Activated T-cell treated with anti-CD3 and anti-CD28 coated beads, Interleukin-2, amount 50 U/mL, for 4 hours (primary cell): ENCODE measurements at regions not wholly inside any gene's neighbourhood (a gene's known extent, or its start where the extent isn't known, plus 50 kb on each side); places are given as distances from the start of the nearest gene placed in this dataset.

Experiments used
- ATAC-seq, 2 donors: fragments of 200-7000 bp; cut with Tn5 transposase; one replicate each; pipeline ENCODE4 v1.10.0; 2021
- DNase-seq: peaks from one replicate; pipeline ENCODE4 v3.0.0-alpha.2; 2020
- H3K27me3 Mint-ChIP-seq: one replicate; pipeline ENCODE4 v1.8.0; 2021; ENCODE audit warnings: low read depth, mixed read lengths
- H3K36me3 Mint-ChIP-seq: one replicate; pipeline ENCODE4 v1.8.0; 2022; ENCODE audit warnings: mixed read lengths; ENCODE audit not compliant: insufficient read depth
- H3K4me1 Mint-ChIP-seq: one replicate; pipeline ENCODE4 v1.8.0; 2021; ENCODE audit warnings: low read depth, mixed read lengths
- H3K4me3 Mint-ChIP-seq: one replicate; pipeline ENCODE4 v1.8.0; 2021; ENCODE audit warnings: mild to moderate bottlenecking, moderate library complexity, mixed read lengths
- H3K9me3 Mint-ChIP-seq: one replicate; pipeline ENCODE4 v1.8.0; 2021; ENCODE audit warnings: mixed read lengths

- ATAC-seq (no peak), DNase-seq (no peak)
- Mint-ChIP-seq H3K36me3 (no peaks in the 10 kb centered on the region), H3K27me3 (no peaks in the 10 kb centered on the region), H3K4me3 (no peak overlapping the region), H3K9me3 (peaks cover 23% of the 10 kb centered on the region), H3K4me1 (no peaks in the 10 kb centered on the region)
Observed at GRCh38 chr13:89255844-89256406, 1584.8 kb downstream of the SLITRK5 start.

DNA sequence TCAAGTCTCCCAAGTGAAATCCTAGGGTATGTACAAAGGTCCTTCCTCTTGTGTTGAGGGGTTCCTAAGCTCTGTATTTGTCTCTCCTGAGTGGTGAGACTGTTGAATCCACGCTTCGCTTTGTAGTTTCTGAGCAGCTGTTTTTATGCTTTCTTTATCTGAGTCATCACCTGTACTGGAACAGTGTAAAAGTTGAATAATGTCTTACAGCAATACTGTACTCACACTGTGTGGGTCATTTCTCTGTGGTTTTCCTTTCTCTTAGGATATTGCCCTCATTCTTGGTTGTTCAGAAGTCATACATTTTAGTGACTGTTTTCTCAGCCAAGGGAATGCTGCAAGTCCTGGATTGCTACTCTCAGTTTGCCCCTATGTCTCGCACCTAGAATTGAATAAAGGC, 1596.6 kb downstream of the SLITRK5 start:
- Mint-ChIP-seq H3K4me1 (no peaks in the 10 kb centered on the region), H3K27me3 (no peaks in the 10 kb centered on the region), H3K36me3 (no peaks in the 10 kb centered on the region), H3K9me3 (peaks cover 9% of the 10 kb centered on the region), H3K4me3 (no peak overlapping the region)
- DNase-seq: no peak
- no peak for ATAC-seq

GRCh38 chr13:89269737-89270136, 1598.6 kb downstream of the SLITRK5 start:
- no peak for ATAC-seq
- no peak for DNase-seq
- Mint-ChIP-seq H3K9me3 (peaks cover 9% of the 10 kb centered on the region), H3K27me3 (no peaks in the 10 kb centered on the region), H3K36me3 (no peaks in the 10 kb centered on the region), H3K4me1 (no peaks in the 10 kb centered on the region), H3K4me3 (no peak overlapping the region)

DNA sequence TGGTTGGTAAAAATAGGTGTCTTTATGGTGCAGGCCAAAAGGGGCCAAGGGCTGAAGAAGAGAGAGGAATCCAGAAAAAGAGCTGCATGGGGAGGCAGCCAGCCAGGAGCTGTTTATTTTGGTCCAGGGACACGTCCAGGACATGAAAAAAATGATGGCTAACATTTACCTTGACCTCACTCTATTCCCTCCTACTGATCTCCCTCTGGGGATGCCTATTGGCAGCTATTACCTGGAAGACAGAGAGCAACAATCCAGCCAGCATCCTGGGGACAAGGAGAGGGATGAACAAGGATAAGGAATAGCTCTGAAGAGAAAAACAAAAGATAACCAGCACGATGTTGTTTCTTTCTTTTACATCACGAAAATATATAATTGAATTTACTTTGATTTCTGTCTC, 1599.6 kb downstream of the SLITRK5 start:
- no peaks in the 10 kb centered on the region for H3K4me1 Mint-ChIP-seq
- no peak for ATAC-seq
- no peaks in the 10 kb centered on the region for H3K36me3 Mint-ChIP-seq
- peaks cover 9% of the 10 kb centered on the region for H3K9me3 Mint-ChIP-seq
- no peak for DNase-seq
- no peak overlapping the region for H3K4me3 Mint-ChIP-seq
- no peaks in the 10 kb centered on the region for H3K27me3 Mint-ChIP-seq

DNA sequence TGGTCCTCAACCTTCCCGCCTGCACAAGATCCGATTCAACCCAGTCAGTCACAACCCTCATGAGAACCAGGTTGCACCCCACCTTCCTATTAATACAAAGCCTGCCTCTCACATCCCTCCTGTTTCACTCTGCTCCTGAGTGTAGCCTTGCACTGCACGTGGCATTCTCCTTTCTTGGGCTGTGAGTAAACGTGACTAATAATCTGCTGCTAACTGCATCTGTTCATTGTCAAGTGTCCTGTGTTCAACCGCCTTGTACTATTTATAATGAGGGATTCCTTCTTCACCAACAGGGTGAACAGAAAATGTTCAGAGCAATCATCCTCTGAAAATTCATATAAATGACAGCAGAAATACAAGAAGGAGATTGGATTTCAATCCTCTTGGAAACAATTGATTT, 1608.2 kb downstream of the SLITRK5 start:
- ATAC-seq (no peak), DNase-seq (no peak)
- H3K27me3 Mint-ChIP-seq: no peaks in the 10 kb centered on the region
- no peak overlapping the region for H3K4me3 Mint-ChIP-seq
- H3K36me3 Mint-ChIP-seq: no peaks in the 10 kb centered on the region
- H3K9me3 Mint-ChIP-seq: peaks cover 15% of the 10 kb centered on the region
- no peaks in the 10 kb centered on the region for H3K4me1 Mint-ChIP-seq

DNA sequence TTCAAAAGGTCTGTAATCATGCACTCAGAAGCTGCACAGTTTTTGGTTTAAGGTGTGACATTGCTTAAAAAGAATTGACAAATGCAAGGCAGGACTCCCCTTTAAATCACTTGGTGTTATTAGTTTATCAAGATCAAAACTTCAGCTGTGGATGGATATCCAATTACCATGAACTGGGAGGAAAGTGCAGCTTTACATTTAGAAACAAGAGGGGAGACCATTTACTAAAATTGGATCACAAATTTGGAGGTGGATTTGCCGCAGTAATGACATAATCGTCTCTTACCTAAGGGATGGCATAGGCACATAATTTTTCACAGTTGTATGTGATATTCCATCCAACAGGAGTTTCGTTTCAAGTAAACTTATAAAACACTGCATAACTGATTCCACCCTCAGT, 1610.2 kb downstream of the SLITRK5 start:
- no peaks in the 10 kb centered on the region for H3K36me3 Mint-ChIP-seq
- DNase-seq (no peak), ATAC-seq (no peak)
- H3K27me3 Mint-ChIP-seq: no peaks in the 10 kb centered on the region
- H3K9me3 Mint-ChIP-seq: peaks cover 18% of the 10 kb centered on the region
- no peaks in the 10 kb centered on the region for H3K4me1 Mint-ChIP-seq
- H3K4me3 Mint-ChIP-seq: no peak overlapping the region

- Mint-ChIP-seq H3K36me3 (no peaks in the 10 kb centered on the region), H3K27me3 (no peaks in the 10 kb centered on the region), H3K9me3 (peaks cover 22% of the 10 kb centered on the region), H3K4me1 (no peaks in the 10 kb centered on the region), H3K4me3 (no peak overlapping the region)
- ATAC-seq (no peak), DNase-seq (no peak)
Observed at GRCh38 chr13:89282241-89282640, 1611.1 kb downstream of the SLITRK5 start.

DNA sequence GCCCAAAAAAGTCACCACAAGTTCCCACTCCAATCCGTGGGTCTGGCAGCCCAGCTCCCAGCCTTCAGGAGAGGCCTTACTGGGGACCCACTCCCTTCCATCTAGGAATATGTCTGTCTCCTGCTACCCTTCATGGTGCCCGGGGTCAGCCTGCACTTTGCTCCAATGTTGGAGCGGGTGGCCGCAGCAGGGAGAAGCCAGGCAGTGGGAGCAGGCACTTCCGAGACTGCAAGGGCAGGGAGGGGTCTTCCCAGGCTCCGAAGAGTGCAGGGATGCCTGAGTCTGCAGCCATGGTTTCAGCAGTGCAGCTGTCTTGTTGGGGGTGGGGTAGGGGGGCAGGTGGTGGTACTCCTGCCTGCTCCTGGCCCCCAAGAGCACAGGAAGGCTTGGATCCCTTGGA, 1616.2 kb downstream of the SLITRK5 start:
- Mint-ChIP-seq H3K36me3 (no peaks in the 10 kb centered on the region), H3K4me3 (no peak overlapping the region), H3K4me1 (no peaks in the 10 kb centered on the region), H3K27me3 (no peaks in the 10 kb centered on the region), H3K9me3 (peaks cover 40% of the 10 kb centered on the region)
- DNase-seq (no peak), ATAC-seq (no peak)

- peaks cover 47% of the 10 kb centered on the region for H3K9me3 Mint-ChIP-seq
- H3K36me3 Mint-ChIP-seq: no peaks in the 10 kb centered on the region
- H3K4me1 Mint-ChIP-seq: no peaks in the 10 kb centered on the region
- no peak overlapping the region for H3K4me3 Mint-ChIP-seq
- no peaks in the 10 kb centered on the region for H3K27me3 Mint-ChIP-seq
- no peak for DNase-seq
- ATAC-seq: no peak
Observed at GRCh38 chr13:89294115-89294867, 1623.1 kb downstream of the SLITRK5 start.

- peaks cover 31% of the 10 kb centered on the region for H3K9me3 Mint-ChIP-seq
- no peak for ATAC-seq
- no peak for DNase-seq
- H3K4me3 Mint-ChIP-seq: no peak overlapping the region
- no peaks in the 10 kb centered on the region for H3K4me1 Mint-ChIP-seq
- H3K36me3 Mint-ChIP-seq: no peaks in the 10 kb centered on the region
- H3K27me3 Mint-ChIP-seq: no peaks in the 10 kb centered on the region
Observed at GRCh38 chr13:89307278-89307677, 1636.1 kb downstream of the SLITRK5 start.

DNA sequence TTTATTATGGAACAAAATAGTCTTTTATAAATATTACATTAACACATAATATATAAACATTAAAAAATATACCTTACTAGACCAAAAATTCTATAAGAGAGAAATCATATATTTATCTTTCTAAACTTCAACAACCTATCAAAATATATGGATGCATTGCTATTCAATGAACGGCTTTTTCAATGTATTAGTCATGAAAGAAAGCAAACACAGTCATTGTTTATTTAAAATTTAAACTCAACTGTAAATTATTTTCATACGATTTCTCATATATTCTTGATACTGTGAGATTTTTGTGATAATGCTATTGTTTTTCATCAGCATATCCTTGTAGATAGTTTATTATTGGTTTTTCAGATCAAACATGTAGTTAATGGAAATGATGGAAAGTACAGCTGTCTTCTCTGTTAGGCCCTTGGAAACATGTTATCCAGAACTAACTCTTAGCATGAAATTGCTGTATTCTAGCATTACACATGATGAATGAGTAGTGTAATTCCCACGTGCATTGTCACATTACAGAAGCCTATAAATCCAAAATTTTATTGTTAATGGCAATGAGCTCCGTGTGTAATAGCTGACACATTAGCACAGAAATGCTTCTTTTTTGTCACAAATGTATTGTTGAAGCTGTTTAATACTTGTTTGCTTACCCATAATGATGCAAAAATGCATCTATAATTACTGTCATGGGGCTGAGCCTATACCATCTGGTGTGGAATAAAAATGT, 1639.9 kb downstream of the SLITRK5 start:
- no peak for ATAC-seq
- Mint-ChIP-seq H3K36me3 (no peaks in the 10 kb centered on the region), H3K27me3 (no peaks in the 10 kb centered on the region), H3K4me1 (no peaks in the 10 kb centered on the region), H3K9me3 (peaks cover 14% of the 10 kb centered on the region), H3K4me3 (no peak overlapping the region)
- no peak for DNase-seq

DNA sequence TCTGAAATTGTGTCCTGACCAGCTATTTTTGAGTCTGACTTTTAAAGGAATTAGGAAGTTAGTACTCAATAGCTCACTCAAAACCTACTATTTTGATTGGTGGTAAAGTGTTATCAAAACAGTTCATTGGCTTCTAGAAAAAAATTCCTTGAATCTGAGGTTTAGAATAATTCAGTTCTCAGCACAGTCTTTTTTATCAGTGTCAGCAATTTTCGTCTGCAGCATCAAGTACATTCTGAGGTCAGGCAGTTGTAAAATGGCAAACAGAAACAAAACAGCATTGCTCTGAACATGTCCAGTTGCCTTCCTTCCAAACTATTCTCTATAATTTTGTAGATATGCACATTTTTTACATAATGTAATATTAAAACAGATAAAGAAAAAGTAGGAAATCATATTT, 1644.1 kb downstream of the SLITRK5 start:
- Mint-ChIP-seq H3K4me1 (no peaks in the 10 kb centered on the region), H3K4me3 (no peak overlapping the region), H3K27me3 (no peaks in the 10 kb centered on the region), H3K36me3 (no peaks in the 10 kb centered on the region), H3K9me3 (peaks cover 13% of the 10 kb centered on the region)
- no peak for DNase-seq
- no peak for ATAC-seq

DNA sequence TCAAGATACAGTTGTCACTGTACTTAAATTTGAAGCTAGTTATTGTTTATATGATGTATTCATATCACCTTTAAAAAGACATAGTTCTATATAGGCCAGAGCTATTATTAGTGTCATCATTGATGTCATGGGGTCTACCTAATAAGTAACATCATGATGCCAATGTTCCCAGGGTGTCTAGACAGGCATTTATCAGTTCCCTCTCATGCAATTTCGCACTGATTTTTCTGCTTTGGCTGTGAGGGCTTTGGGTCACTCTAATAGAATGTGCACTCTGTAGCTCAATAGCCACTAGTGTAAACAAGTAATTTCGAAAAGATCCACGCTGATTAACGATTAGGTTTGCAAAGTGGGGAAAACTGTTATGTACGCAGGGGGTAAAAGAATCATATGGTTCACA, 1651.3 kb downstream of the SLITRK5 start:
- no peaks in the 10 kb centered on the region for H3K4me1 Mint-ChIP-seq
- H3K4me3 Mint-ChIP-seq: no peak overlapping the region
- H3K36me3 Mint-ChIP-seq: no peaks in the 10 kb centered on the region
- peaks cover 6% of the 10 kb centered on the region for H3K9me3 Mint-ChIP-seq
- DNase-seq (no peak), ATAC-seq (no peak)
- H3K27me3 Mint-ChIP-seq: no peaks in the 10 kb centered on the region

GRCh38 chr13:89324582-89324981, 1653.4 kb downstream of the SLITRK5 start:
- Mint-ChIP-seq H3K4me1 (no peaks in the 10 kb centered on the region), H3K27me3 (no peaks in the 10 kb centered on the region), H3K9me3 (peaks cover 9% of the 10 kb centered on the region)

GRCh38 chr13:89343165-89343564, 1672.0 kb downstream of the SLITRK5 start:
- no peaks in the 10 kb centered on the region for H3K36me3 Mint-ChIP-seq

More at GRCh38 chr13:89324582-89324981, 1653.4 kb downstream of the SLITRK5 start:
- Mint-ChIP-seq H3K4me3 (no peak overlapping the region), H3K36me3 (no peaks in the 10 kb centered on the region)
- ATAC-seq (no peak), DNase-seq (no peak)

More at GRCh38 chr13:89343165-89343564, 1672.0 kb downstream of the SLITRK5 start:
- peaks cover 3% of the 10 kb centered on the region for H3K9me3 Mint-ChIP-seq
- no peaks in the 10 kb centered on the region for H3K27me3 Mint-ChIP-seq
- H3K4me3 Mint-ChIP-seq: no peak overlapping the region
- ATAC-seq: no peak
- no peaks in the 10 kb centered on the region for H3K4me1 Mint-ChIP-seq
- no peak for DNase-seq
